HG03039 (cell line): ENCODE measurements at regions not wholly inside any gene's neighbourhood (a gene's known extent, or its start where the extent isn't known, plus 50 kb on each side); places are given as distances from the start of the nearest gene placed in this dataset.
"Not testable (repeated sequence)": the region's sequence is repeated elsewhere in the genome, so short reads cannot be mapped to it uniquely, and the experiment has no call there.

Source experiments
- ATAC-seq: cut with Tn5 transposase; IDR thresholded peaks from one replicate; pipeline ENCODE4 v1.9.1; 2021; ENCODE audit warnings: mild to moderate bottlenecking, moderate library complexity; ENCODE audit not compliant: unreplicated experiment

DNA sequence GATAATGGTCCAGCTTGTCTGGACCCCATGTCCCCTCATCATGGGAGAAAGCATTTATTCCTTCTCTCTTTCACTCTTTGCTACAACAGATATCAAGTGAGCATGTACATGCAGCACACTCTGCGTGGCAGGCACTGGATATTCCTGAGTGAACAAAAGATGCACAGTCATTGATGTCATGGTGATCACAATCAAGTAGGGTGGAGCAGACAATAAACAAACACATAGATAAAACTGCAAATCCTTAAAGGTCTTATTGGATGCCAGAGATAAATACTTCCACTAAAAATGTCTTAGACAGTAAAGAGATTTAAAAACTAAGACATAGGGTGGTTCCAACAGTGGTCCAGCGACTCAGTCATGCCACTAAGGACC, 178.0 kb downstream of the ZC3H11B start:
- no peak for ATAC-seq

DNA sequence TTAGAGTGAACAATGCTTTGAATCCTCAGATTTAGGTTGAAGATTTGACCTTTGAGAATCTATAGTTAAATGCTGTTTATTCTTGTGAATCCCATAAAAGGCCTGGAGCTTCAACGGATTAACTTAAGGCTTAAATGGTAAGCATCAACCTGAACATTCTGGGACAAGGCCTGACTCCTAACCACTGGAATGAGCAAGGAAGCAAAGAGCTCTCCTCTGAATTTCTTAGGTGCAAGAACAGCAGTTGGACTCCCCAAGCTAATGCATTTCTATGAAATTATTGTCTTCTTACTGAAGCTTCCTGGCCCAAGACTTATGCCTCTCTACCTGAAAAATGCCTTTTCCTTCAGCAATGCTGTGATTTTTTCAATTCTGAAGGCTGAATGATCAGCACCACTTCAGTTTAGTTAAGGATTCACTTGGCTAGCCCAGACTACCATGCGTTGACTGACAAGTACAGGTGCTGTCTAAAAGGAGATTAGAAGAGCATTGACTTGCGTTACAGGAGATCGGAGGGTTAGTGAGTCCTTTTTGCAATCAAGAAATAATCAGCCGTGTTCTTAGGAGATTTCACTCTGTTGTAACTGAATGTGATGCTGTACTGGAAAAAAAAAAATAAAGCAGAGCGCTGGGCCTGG, 178.5 kb downstream of the ZC3H11B start:
- no peak for ATAC-seq

DNA sequence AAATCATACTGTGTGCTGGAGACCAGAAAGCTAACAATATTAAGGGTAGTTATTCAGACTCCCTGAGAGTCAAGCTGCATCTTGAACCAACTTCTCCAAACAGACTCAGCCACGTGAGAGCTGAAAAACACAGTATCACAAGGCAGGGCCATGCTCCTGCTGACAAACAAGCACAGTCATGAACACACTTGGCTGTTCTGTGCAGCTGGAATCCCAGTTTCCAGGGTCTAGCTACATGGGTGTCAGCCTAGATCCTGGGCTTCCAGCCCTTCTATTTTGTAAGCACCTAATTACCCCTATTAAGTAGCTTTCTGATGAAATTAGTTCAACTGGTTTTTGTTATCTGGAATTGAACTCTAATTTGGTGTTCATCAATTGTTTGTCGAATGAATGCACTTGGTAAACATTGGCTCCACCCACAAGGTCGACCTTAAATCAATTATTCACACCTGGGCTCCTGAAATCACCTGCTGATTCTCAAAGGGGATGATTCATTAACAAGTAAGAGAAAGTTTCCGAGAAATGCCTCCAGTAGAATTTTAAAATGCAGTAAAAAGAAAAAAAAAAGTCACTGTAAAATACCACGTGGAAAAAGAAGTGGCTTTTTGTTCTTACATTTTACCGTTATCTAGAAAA, 179.3 kb downstream of the ZC3H11B start:
- ATAC-seq, result no peak

DNA sequence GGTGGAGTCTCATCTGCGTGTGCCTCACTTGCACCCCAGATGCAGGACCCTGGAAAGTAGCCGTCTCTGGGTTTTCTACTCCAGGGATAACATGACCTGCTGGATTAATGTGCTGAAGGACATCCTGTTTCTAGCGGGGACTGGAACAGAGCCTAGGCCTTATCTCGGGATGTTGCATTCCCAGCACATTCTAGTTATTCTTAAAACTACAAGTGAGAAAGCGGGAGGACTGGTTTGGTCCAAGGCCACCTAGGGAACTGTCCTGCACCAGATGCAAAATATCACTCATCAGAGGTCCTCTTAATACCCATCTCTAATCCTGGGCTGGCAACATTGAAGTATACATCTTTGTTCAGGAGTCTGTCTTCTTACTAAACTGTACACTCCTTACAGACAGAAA, 179.9 kb downstream of the ZC3H11B start:
- ATAC-seq, result no peak

DNA sequence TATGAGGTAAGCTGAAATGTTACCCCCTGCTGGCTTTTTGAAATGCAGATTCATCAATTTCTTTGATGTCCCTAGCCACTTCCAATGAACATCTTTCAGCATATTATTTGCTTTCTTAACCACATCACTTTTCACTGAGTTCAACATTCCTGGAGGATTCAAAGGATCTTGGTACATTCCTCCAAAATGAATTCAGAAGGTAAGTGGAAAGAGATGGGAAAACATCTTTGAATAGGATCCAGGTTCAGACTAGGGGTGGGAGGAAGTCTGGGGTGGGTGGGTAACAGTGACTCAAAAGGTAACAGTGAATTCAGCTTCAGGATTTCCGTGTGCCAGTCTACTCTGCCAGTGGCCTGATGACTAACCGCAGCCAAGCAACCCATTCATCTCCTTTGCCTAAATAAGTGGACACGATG, 180.7 kb downstream of the ZC3H11B start:
- ATAC-seq, result no peak

DNA sequence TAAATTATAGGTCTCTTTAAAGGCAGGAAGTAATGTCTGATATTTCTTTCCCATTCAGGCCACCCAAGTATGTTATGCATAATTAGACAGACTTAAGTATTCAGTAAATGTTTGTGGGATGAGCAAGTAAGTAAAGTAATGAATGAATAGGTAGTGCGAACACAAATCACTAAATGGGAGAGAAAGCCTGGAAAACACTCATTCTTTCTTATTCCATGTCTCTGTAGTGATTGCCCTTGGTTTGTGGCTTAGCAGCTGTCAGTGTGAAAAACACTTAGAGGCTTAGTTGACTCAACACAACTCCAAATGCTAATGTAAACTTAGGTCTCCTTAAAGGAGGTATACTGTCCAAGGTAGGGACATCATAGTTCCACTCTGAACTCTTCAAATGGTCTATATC, 182.5 kb downstream of the ZC3H11B start:
- no peak for ATAC-seq

DNA sequence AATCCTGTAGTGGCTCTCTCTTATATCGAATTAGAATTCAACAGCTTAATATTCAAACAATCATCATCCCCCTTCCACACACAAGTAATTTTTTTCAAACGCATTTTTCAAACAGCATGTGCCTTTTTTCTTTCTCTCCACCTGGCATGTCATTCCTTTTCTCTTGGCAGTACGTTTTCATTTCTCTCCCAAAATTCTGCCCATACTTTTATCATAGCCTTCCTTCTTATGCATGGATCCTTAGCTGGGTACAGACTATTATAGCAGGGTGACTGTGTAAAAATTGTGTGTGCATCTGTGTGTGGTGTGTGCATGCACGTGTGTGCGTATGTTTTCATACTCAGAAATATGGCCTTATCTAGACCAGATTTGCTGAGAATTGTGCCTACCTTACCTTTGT, 184.3 kb downstream of the ZC3H11B start:
- ATAC-seq, result no peak

DNA sequence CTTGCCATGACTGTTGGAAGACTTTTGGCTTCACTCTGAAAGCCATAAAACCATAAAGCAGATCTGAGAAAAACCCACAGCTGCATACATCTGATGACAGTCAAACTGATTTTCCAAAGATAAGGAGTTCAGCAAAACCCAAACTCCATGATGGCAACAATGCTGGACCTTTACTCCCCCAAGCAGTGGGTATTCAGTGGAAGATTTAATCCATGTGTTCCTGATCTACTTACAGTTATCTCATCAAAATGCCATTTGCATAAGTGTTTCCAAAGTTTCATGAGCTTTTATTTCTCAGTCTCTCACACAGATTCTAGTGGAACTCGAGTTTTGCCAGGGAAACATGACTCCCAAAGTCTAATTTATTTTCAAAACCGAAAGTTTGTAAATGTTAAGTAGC, 184.9 kb downstream of the ZC3H11B start:
- no peak for ATAC-seq

DNA sequence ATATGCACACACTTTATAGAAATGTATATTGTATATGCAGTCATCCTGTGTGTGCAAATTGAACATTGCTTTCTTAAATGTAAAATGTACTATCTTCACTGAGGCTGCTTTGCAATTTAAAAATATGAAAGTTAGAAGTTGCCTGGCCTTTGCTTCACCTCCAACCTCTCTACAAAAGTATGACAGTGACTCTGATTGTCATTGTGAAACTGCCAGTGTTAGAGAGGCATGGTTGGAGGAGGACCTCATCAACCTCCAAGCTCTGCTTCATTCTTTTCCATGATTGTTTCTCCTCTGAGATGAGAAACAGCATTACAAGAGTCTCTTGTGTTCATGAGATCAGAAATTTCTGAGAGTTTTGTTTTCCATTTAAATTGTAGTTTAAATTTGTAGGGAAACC, 185.5 kb downstream of the ZC3H11B start:
- peak; percentile 63 for ATAC-seq

DNA sequence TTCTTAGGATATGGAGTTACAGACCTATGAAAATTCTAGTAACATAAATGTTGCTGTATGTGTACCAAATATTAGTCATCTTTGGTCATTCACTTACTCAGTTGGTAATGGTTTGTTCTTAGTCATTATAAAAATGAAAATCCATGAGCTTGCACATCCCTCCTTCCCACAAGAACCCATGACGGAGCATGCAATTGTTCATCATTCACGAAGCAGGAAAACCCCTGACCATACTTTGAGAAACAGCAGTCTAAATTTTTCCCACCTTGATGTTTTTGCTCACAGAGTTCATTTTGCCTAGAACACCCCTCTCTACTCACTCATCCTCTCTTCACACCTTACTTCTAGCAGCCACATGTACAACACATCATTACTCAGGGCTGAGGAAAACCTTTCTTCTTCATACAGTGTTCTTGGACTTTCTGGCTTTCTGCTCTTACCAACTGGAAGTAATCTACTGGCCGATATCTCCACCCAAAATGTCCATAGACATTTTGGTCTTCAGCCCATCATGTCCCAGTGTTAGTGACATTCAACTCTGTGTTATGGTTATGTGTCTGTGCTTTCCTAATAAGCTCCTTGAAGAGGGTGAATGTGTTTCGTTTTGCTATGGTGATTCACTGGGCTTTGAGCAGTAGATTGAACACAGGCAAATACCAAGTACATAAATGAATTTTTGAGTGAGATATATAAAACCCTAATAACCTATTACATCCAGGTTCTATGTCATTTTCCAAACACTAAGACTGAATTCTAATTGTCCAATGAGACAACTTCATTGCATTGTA, 189.9 kb downstream of the ZC3H11B start:
- ATAC-seq, result peak; percentile 64

DNA sequence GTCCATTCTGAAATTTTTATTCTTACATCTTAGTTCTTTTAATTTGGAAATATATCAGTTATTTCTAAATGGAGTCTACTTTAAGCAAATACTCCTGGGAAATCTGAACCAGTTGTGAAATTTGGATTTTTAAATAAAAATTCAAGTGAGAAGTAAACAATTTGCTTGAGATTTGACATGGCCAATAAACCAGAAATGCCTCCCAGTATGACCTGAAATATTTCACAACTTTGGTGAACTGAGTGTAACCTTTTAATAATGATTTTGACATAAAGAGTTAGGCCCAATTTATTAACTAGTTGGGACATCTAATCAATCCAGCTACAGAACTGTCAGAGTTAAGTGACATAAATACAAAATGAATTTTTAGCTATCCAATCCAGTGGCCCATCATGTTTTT, 192.0 kb downstream of the ZC3H11B start:
- ATAC-seq, result no peak

DNA sequence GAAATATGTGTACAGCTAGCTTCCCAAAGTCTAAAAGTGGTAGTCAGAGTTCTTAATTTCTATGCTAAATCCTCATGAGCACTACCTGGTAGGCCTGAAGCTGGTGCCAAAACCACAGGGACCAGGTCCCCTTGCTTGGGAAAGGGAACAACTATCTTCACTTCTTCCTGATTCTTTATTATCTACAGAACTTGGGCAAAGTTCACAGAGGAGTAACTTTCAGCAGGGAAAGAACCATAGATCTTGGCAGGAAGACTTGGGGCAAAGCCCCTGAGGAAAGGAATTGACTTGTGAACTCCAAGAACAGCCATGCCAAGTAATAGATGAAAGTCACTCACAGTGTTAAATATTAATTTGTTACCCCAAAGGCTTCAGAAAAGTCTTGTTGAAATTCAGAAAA, 193.0 kb downstream of the ZC3H11B start:
- ATAC-seq, result no peak

DNA sequence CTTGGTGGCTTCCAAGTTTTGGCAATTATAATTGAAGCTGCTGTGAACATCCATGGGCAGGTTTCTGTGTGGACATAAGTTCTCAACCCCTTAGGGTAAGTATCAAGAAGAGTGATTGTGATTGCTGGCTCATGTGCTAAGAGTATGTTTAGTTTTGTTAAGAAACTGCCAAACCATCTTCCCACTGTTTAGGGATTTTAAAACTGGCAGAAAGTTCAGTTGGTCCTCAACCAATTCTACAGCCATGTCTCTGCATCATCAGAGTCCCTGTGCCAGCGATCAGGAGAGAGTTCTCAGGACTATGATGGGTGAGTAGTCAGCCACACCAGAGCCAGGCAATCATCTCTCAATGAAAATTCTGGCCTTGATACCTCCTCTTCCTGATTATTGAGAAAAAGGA, 193.8 kb downstream of the ZC3H11B start:
- ATAC-seq, result no peak

DNA sequence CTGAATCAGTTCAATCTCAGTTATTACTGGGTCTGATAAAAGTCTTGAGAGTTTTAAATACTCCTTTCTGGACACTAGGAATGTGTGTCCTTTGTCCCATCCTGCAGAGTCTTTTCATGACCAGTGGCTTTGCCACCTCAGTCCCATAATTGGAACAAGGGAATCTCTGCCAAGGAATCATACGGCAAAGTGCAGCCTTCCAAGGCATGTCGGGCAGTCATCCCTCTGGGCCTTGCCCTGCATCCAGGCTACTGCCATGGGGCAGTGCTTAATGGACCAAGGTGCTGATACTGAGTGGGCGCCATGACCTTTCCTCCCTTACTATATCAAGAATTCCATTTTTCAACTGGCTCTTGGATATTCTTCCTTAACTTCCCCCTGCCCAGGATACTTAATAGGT, 195.3 kb downstream of the ZC3H11B start:
- ATAC-seq, result no peak

DNA sequence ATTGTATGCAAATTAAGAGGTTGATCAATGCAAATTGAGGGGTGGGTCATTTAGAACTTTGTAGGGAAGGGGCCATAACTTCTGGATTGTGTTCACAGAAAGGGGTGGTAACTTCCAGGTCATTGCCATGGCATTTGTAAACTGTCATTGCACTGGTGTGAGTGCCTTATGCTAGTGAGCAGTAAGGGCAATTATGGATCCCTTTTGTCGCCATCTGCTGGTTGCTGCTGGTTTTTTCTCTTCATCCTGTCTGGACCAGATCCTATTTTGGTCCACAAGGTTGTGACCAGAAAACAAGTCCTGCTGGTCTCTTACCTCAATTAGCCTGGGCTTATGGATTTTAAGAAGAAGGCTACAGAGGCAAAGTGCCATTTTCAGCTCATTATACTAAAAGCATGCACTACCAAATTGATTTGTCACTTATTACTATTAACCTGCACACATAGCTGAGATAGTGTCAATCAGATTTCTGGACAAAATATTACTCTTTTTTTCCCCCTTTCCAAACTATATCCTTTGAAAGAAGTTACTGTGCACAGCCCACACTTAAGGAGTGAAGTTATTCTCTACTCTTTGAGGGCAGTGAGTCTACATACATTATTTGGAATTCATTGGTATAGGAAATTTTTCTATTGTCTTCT, 196.2 kb downstream of the ZC3H11B start:
- ATAC-seq, result peak; percentile 92

DNA sequence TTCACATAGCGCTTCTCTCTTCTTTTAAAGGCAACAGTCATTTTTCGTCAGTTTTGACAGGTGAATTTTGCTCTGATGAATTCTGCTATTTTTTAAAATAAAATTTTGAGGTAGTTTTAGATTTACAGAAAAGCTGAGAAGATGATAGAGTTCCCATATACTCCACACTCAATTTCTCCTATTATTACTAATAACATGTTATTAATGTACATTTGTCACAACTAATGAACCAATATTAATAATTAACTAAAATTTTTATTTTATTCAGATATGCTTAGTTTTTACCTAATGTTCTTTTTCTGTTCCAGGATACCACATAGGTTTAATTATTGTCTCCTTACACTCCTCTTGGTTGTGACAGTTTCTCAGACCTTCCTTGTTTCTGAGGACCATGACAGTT, 197.0 kb downstream of the ZC3H11B start:
- ATAC-seq, result no peak

DNA sequence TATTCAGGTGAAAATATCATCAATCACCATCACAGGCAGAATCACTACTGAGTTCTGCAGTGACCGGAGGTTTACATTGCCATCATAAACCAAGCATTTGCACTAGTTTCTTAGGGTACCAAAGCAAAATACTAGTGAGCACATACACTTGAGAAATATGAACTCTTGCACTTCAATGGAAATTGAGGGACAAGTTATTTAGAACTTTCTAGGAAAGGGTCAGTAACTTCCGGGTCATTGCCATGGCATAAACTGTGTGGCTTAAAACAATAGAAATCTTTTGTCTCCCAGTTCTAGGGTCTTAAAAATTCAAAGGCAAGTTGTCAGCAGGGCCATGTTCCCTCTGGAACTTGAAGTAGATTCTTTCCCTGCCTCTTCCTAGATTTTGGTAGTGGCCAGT, 197.5 kb downstream of the ZC3H11B start:
- ATAC-seq, result no peak

DNA sequence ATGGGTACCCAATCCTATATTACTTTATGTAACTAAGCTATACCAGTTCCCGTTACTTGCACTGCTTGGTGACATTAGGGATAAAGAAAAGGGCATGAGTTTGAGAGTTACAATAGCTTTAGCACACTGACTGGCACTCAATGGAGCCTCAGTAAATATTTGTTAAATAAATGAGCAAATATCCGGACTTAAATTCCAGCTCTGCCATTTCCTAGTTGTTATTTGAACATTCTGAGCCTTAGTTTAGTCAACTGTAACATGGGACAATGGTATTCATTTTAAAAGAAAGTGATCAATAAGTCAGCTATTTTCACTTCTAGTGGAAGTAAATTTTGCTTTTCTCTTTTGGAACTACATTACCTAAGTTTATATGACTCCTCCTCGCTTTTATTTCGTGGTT, 198.7 kb downstream of the ZC3H11B start:
- no peak for ATAC-seq

DNA sequence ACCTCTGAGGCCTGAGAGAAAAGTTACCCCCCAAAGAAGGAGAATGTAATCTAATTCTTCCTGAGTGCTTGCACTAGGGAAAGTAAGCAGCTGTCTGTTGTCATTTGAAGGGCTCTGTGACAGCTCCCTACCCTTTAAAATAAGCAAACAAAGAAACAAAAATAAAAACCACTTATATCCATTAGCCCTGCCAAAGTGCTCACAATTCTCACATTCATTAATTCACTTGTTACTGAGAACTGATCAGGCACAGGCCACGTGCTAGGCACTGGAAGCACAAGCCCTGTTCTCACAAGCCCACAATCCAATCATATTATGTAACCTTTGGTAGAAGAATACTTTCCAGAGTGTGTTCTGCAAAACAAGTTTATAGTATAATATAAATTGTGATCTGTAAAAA, 199.4 kb downstream of the ZC3H11B start:
- no peak for ATAC-seq

DNA sequence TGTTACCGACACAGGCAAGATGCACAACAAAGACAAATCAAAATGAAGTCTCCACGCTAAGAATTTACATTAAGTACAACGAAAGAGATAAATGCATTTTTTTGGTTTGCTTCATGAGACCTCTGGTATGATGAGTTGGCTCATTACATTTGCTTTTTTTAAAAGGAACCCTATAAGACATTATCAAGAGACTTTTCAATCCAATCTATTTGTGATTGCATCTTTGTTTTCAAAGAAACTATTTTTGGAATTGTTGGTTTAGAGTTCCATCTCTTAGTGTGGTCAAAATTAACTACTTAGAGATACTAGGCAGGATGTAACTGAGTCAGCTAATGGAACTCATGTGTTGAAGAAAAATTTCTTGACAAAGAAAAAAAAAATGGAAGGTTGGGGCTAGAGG, 200.1 kb downstream of the ZC3H11B start:
- no peak for ATAC-seq

DNA sequence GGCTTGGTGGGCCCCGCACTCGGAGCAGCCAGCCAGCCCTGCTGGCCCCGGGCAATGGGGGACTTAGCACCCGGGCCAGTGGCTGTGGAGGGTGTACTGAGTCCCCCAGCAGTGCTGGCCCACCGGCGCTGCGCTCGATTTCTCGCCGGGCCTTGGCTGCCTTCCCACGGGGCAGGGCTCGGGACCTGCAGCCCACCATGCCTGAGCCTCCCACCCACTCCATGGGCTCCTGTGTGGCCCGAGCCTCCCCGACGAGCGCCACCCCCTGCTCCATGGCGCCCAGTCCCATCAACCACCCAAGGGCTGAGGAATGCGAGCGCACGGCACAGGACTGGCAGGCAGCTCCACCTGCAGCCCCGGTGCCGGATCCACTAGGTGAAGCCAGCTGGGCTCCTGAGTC, 202.2 kb downstream of the ZC3H11B start:
- not testable (repeated sequence) for ATAC-seq
